VCaP (cell line): ENCODE measurements at regions not wholly inside any gene's neighbourhood (a gene's known extent, or its start where the extent isn't known, plus 50 kb on each side); places are given as distances from the start of the nearest gene placed in this dataset.

Experiments used
- H3K27ac ChIP-seq: fragments of 450-650 bp; 2 replicates; pipeline ENCODE4 v1.5.1; 2017
- TF ChIP-seq, protein P1 (sequence below): fragments of 450-650 bp; conservative IDR thresholded peaks from 2 replicates; pipeline ENCODE4 v1.5.1; 2017; ENCODE audit warnings: mild to moderate bottlenecking, moderate library complexity

DNA sequence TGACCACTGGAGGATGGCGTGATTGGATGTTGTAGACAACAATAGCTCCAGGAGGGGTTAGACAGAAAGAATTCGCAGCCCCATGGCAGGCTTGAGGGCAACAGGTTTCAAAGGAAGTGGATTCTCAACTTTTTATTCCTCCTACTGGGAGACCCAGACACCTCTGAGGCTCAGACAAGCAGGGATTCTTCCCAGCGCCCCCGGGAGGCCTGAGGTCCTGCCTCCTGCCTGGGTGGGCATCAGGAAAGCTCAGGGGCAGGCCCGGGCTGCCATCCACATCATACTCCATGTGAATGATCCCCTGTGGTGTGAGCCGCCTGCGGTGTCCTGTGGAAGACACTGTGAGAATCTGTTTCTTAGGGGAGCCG lies 203.5 kb downstream of the CYP26B1 start:
- H3K27ac ChIP-seq, result no peak overlapping the region

DNA sequence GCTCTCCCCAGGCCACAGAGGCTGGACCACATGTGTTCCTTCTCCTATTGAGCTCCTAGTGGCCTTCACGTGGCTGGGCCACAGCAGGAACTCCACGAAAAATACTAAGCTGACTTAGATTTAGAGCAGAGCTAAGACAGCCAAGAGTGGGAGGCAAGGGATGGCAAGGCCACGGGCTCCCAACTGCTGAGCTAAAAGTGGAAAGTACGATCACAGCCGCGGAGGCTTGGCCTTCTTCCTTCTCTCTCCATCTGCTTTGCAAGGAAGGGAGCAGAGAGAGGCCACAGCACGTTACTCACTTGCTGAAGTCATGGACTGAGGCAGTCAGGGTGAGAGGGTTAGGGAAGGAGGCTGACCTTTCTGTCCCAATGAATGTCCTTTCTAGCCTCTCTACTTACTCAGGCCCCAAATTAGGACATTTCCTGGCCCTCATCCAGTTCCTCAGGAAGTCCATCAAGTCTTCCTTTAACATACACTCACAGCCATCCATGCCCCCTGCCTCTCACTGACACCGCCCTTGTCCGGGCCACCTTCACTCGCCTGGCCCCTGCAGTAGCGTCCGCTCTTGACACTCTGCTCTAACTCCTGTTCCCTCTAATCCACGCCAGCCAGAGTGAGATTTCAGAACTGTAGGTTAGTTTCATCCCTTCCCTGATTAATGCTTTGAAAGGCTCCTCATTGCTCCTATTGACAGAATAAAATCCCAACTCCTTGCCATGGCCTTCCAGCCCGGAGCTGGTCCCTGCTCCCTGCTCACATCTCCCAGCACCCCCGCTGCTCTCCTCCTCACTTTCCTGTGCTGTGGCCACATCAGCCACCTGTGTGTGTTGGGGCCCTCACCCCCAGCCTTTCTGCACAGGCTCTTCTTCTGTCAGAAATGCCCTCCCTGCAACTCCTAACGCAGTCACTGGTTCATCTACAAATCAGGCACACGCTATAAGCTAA lies 204.2 kb downstream of the CYP26B1 start:
- no peak overlapping the region for H3K27ac ChIP-seq
- TF ChIP-seq, protein P1, sequence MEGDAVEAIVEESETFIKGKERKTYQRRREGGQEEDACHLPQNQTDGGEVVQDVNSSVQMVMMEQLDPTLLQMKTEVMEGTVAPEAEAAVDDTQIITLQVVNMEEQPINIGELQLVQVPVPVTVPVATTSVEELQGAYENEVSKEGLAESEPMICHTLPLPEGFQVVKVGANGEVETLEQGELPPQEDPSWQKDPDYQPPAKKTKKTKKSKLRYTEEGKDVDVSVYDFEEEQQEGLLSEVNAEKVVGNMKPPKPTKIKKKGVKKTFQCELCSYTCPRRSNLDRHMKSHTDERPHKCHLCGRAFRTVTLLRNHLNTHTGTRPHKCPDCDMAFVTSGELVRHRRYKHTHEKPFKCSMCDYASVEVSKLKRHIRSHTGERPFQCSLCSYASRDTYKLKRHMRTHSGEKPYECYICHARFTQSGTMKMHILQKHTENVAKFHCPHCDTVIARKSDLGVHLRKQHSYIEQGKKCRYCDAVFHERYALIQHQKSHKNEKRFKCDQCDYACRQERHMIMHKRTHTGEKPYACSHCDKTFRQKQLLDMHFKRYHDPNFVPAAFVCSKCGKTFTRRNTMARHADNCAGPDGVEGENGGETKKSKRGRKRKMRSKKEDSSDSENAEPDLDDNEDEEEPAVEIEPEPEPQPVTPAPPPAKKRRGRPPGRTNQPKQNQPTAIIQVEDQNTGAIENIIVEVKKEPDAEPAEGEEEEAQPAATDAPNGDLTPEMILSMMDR, result no peak

More for the DNA sequence above, 203.5 kb downstream of the CYP26B1 start:
- TF ChIP-seq, protein P1, result no peak

- TF ChIP-seq, protein P1, result no peak
- no peak overlapping the region for H3K27ac ChIP-seq
These were observed 205.7 kb downstream of the CYP26B1 start for GRCh38 chr2:71941726-71942525.

GRCh38 chr2:71940695-71941094 lies 207.0 kb downstream of the CYP26B1 start:
- TF ChIP-seq, protein P1, result no peak
- no peak overlapping the region for H3K27ac ChIP-seq

DNA sequence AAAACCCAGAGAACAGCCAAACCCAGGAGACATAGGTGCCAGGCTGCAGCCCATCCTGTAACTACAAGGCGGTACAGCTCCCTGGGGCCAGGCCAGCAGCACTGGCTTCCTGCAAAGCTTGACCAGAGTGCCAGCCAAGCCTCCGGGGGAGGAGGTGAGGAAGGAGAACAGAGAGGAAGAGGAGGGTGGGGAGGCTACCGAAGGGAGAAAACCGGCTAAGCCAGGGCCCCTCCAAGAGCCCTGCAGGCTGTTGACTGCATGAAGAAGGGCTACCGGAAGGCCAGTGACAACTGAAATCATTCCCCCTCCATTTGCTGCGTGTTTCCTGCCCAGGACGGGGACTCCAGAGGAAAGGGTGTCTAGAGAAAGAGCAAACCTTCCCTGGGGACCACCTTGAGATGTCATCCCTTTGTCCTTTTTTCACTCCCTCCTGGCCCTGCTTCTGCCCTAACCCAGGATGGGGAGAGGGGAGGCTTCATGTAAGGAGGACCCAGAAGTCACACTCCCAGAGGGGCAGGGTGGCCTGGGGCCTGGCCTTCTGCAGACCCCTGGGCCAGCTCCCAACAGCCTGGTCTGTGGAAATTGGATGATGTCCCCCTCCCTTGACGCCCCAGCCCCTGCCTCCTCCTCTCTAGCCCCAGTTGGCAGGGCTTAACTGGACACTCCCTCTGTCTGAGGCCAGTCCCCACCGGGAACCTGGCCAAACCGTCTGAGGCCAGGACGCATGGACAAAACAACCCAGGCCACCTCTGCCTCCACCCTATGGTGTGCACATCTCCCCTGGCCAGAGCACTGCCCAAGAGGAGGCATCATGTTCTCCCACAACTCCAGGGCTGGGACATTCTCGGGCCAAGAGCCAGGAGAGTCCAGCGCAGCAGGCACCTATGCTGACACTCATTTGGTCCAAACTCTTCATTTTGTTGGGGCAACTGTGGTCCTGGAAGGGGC lies 207.8 kb downstream of the CYP26B1 start:
- H3K27ac ChIP-seq, result no peak overlapping the region
- TF ChIP-seq, protein P1, result no peak

- no peak overlapping the region for H3K27ac ChIP-seq
- TF ChIP-seq, protein P1, result no peak
These were observed 208.7 kb downstream of the CYP26B1 start for GRCh38 chr2:71938659-71939587.
